ENCODE measurements at regions not wholly inside any gene's neighbourhood (a gene's known extent, or its start where the extent isn't known, plus 50 kb on each side); places are given as distances from the start of the nearest gene placed in this dataset.
"Not testable (repeated sequence)": the region's sequence is repeated elsewhere in the genome, so short reads cannot be mapped to it uniquely, and the experiment has no call there.

DNA sequence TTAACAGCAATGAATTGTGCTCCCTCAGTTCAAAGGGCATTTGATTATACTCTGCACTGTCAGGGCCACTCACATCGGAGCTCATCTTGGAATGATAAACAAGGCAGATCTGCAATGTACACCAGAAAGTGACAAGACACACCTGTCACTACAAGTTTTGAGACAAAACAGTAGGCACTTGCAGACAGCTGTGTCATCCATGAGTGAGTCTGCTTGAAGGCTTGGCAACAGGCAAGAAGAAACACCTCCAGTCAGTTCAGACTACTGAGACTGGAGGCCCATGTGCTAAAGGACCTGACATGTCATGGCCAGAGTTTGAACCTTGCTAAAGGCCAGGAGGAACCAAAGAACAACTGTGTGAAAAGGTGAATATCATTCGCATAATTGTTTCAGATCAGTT, 354.5 kb downstream of the CEP170 start:
- DNase-seq, result not testable (repeated sequence)

- DNase-seq, result no peak
Measured at GRCh38 chr1:242890192-242890741, 364.8 kb downstream of the CEP170 start.

GRCh38 chr1:242886137-242886536, 361.6 kb upstream of the PLD5 start:
- no peak for DNase-seq

DNA sequence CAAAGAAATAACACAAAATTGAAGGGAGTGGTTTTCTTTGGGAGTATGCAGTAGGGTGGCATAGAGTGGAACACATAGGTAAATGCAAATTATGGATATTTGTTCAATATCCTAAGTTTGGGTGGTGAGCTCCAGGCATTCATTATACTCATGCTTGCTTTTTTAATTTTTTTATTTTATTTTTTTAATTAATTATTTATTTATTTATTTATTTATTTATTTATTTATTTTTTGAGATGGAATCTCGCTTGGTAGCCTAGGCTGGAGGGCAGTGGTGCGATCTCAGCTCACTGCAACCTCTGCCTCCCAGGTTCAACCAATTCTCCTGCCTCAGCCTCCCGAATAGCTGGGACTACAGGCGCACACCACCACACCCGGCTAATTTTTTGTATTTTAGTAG, 355.5 kb upstream of the PLD5 start:
- DNase-seq, result not testable (repeated sequence)

DNA sequence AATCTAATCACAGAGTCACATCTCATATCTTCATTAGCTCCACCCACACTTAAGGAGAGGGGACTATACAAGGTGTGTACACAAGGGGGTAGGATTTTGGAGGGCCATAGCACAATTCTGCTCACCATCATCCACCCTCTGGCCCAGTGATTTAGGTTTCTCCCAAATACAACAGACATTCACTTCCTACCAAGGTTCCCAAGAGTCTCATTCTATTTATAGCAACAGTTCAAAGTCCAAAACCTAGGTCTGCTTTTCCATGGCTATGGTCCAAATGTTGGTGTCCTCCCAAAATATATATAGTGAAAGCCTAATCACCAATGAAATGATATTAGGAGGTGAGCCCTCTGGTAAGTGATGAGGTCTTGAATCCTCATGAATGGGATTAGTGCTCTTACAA, 353.2 kb upstream of the PLD5 start:
- DNase-seq, result no peak

GRCh38 chr1:242877229-242877628, 352.7 kb upstream of the PLD5 start:
- DNase-seq, result no peak

DNA sequence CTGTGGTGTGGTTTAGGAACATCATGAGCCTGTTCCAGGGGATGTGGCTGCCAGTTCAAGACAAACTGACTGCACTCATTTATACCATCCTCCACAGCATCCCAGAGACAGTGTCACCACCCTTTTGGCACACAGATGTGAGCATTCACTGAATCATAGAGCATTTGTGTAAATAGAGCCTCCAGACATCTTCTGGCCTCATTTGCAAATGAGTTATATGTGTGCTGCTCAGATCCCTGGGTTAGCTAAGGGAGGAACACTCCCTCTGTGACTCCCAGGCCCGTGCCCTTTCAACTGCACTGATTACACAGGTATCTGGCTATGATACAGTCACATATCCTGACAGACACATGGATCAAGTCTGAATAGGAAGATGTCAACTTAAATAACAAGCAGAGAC, 351.5 kb upstream of the PLD5 start:
- no peak for DNase-seq

- DNase-seq, result no peak
Measured at GRCh38 chr1:242873661-242874060, 349.2 kb upstream of the PLD5 start.

DNA sequence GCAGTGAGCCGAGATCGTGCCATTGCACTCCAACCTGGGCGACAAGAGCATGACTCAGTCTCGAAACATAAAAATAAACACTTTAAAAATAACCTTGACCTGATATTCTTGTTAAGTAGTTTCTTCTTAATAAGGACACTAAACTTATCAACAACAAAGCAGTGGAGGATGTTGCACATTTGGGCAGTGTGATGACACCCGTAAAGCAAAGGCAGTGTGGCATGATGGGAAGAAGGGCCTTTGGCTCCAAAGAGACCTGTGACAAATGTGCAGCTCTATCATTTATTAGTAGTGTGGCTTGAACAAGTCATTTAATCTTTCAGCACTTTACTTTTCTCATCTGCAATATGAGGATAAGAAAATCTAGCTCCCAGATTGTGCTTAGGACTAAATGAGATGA, 348.0 kb upstream of the PLD5 start:
- no peak for DNase-seq

- DNase-seq, result no peak
Measured at GRCh38 chr1:242871471-242872030, 347.1 kb upstream of the PLD5 start.

DNA sequence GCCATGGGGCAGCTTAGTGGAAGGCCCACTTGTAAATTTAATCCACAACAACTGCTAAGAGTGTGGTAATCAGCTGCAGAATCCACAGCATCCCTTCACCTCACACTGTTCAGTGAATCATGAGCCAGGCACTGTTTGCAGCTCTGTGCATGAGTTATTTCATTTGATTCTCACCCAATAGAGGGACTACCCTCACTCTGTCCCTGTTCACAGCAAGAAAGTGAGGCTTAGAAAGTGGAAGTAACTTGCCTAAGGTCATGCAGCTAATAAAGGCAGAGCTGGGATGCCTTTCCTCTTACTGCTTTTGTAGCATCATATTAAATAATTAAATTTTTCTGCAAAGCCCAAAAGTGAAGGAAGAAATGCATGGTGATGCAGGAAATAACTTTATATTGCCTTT, 346.5 kb upstream of the PLD5 start:
- DNase-seq, result no peak

- DNase-seq, result no peak
Measured at GRCh38 chr1:242856289-242856688, 331.8 kb upstream of the PLD5 start.

DNA sequence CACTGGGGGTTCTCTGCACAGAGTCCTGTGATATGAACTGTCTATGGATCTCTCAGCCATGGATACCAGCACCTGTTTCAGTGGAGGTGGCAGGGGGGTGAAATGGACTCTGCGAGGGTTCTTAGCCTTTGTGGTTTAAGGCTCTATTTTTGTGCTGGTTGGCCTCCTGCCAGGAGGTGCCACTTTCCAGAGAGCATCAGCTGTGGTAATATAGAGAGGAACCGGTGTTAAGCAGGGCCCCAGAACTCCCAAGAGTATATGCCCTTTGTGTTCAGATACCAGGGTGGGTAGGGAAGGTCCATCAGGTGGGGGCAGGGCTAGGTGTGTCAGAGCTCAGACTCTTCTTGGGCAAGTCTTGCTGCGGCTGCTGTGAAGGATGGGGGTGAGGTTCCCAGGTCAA, 330.0 kb upstream of the PLD5 start:
- no peak for DNase-seq

- no peak for DNase-seq
Measured at GRCh38 chr1:242847390-242847993, 323.0 kb upstream of the PLD5 start.

- no peak for DNase-seq
Measured at GRCh38 chr1:242842094-242842493, 317.6 kb upstream of the PLD5 start.

DNA sequence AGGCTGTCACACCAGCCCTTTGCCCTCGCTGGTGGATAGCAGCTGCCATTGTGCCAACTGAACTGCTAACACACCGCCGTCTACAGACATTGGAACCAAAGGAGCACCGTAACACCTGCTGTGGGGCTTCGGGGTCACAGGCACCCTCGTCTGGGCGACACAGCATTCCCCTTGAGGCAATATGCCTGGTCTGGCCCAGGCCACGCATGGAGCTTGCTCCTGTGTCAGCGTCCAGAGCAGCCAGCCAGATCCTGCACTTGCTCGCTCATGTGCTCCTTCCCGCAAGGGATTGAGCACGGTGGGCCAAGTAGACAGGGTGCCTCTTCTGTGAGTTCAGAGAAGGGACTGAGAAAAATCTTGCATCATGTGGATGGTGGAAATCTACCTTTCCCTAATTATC, 314.6 kb upstream of the PLD5 start:
- no peak for DNase-seq

GRCh38 chr1:242836423-242836822, 311.9 kb upstream of the PLD5 start:
- no peak for DNase-seq

DNA sequence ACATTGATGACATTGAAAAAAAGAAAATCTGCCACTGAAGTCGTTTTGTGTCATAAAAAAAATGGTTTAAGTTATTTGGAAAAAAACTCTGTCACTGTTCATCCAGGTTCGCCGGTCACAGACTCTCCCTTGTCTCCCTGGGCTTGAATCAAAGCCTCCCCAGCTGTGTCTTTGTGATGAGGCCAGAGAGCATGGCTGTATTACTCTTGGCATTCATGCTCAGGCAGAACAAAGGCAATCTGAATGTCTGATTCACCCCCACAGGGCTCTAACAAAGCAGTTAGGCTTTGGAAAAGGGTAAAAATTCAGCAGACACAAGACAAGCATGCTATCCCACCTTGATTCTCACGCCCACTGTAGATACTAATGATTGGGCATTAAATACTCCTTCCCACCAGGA, 304.3 kb upstream of the PLD5 start:
- DNase-seq, result no peak

DNA sequence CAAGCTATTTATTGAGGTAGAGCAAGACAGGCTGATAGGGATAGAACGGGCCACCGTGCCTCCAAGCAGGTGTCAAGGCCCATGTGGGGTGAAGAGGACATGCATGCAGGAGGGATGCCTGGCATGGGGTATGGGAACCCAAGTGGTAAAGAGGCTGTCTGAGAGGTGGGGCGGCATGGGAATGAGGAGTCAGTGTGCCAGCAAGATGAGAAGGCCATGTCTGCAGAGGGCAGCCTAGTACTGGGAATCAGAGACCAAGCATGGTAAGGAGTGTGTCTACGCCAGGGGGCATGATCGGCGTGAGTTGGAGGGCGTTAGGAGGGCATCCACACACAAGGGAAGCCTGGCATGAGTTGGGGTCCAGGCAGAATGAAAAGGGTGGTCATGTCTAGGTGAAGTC, 303.7 kb upstream of the PLD5 start:
- DNase-seq, result no peak

DNA sequence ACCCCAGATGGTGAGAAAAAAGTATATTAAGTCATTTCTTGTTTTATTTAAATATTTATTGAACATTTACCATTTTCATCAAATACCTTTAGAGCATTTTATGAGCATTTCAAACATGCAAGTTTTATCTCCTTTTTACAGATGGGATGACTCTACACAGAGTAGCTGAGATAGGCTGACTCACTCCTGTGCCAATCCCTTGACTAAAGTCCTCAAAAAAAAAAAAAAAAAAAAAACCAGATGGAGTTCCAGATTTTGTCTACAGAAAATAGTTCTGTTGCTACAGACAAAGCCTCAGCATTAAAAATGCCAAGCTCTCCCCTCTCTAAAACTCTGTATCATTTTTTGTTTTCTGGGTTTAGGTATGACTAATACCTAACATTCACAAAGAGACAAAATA, 303.0 kb upstream of the PLD5 start:
- DNase-seq, result no peak

DNA sequence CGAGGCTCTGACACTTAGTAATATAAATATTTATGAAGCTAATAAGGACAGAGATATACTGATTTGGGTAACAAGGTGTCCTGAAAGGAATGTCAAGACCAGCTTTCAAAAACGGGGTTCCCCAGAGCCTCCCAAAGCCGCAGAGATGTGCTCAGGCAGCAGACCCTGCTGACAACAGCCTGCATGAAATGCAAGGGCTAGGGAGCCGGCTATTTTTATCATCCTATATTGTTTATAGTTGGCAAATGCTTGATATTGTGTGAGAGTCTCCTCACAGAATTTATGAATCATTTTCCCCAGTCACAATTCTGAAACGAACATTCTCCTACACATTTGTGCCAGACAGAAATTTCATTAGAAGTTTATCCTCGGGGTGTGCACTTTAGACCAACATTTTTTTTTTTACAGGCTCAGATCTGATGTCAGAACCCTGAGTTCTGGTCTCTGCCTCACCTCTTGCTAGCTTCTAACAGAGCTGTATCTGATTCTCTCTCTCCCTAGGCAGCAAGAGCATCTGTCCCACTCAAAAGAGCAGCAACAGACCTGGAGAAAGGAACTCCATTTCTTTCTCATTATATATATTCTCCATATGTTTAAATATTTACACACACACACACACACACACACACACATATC, 302.3 kb upstream of the PLD5 start:
- DNase-seq, result no peak

GRCh38 chr1:242824435-242824834, 299.9 kb upstream of the PLD5 start:
- no peak for DNase-seq

DNA sequence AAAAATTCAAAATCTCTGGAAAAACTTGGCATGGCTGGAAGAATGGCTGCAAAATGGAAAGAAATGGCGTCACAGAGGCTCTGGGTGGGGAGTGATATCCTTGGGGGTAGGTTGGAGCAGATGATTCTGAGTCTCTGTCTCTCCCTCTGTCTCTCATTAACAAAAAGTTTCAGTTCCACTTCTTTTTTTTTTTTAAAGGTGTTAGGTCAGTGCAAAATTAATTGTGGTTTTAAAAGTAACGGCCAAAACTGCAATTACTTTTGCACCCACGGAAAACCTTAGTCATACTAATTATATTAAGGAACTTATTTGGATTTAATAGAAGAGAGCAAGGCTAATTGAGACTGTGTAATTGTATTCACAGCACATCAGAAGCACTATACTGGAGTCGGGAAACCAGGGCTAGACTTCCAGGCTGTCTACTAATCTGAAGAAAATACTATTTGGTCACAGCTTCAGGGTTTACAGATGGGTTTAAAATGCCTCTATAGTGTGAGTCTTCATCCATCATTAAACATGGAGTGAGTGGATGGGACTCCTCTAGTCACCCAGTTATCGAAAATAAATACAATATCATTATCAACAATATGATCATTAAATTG, 289.1 kb upstream of the PLD5 start:
- no peak for DNase-seq

Data from cerebellar nuclear complex (tissue), 1 donor.